Endothelial cell of umbilical vein (primary cell): ENCODE measurements at regions not wholly inside any gene's neighbourhood (a gene's known extent, or its start where the extent isn't known, plus 50 kb on each side); places are given as distances from the start of the nearest gene placed in this dataset.

Experiments
- BruUV-seq: library from RNA; stranded (reverse); fragments of 400-500 nt; replicated peaks from 2 replicates; lab custom pipeline; 2021; lab: Mats Ljungman, UMichigan
- CTCF ChIA-PET: fragments of 300-600, 350-600 bp; sonication (Branson Sonifier 250); formaldehyde crosslinking; loops from one replicate; lab custom pipeline; 2021; ENCODE audit warnings: antibody characterized with exemption, inconsistent platforms; lab: Charles Lee
- POLR2A ChIA-PET: fragments of 300-600, 350-600 bp; sonication (Branson Sonifier 250); formaldehyde crosslinking; loops from one replicate; lab custom pipeline; 2021; ENCODE audit warnings: antibody characterized with exemption, inconsistent platforms; lab: Charles Lee
- DNase-seq: peaks from one replicate; pipeline ENCODE4 v3.0.0-alpha.2; 2011; ENCODE audit warnings: low read depth, low spot score
- FAIRE-seq: peaks from 2 replicates; lab custom pipeline; 2011; peaks lifted over from hg19 to GRCh38; lab: Jason Lieb, UNC
- H2AFZ ChIP-seq: 2 replicates; pipeline ENCODE4 v1.6.0; 2012; ENCODE audit warnings: low read depth, low read length, control low read depth, inconsistent platforms
- H3K27ac ChIP-seq: 2 replicates; pipeline ENCODE4 v1.5.1; 2011; ENCODE audit warnings: low read depth, mild to moderate bottlenecking, control low read depth, low read length, moderate library complexity; ENCODE audit not compliant: insufficient read depth
- H3K27me3 ChIP-seq, 2 experiments: 2 replicates each; pipeline versions ENCODE4 v1.6.0 to v1.6.1; 2011; ENCODE audit warnings: low read length in 2 of 2, mixed read lengths in 1 of 2; ENCODE audit not compliant: control insufficient read depth in 2 of 2, insufficient read depth in 2 of 2
- H3K36me3 ChIP-seq, 2 experiments: 2 replicates in 1 of 2; 3 replicates in 1 of 2; pipeline ENCODE4 v1.5.1; 2011; ENCODE audit warnings: low read length in 2 of 2, mild to moderate bottlenecking in 1 of 2, moderate library complexity in 1 of 2; ENCODE audit not compliant: control insufficient read depth in 2 of 2, insufficient read depth in 2 of 2; ENCODE audit errors: extremely low read depth in 1 of 2
- H3K4me1 ChIP-seq: 3 replicates; pipeline ENCODE4 v1.5.1; 2011; ENCODE audit warnings: mild to moderate bottlenecking, low read length; ENCODE audit not compliant: control insufficient read depth, insufficient read depth; ENCODE audit errors: extremely low read depth
- H3K4me2 ChIP-seq: 2 replicates; pipeline ENCODE4 v1.6.1; 2011; ENCODE audit warnings: low read length, control low read depth, mixed read lengths; ENCODE audit not compliant: insufficient read depth
- H3K4me3 ChIP-seq, 3 experiments: fragments of 200-600 bp in 1 of 3; sonication (generic), shearing (Covaris generic) in 1 of 3; replicated peaks in 1 of 3; 2 replicates each; pipeline ENCODE4 v1.5.1; 2011 to 2016; ENCODE audit warnings: control low read depth in 3 of 3, low read length in 3 of 3, mild to moderate bottlenecking in 2 of 3, inconsistent platforms in 1 of 3, low read depth in 1 of 3, moderate library complexity in 1 of 3; ENCODE audit not compliant: insufficient read depth in 1 of 3
- H3K79me2 ChIP-seq: 2 replicates; pipeline ENCODE4 v1.6.0; 2012; ENCODE audit warnings: low read length, inconsistent platforms; ENCODE audit not compliant: control insufficient read depth, insufficient read depth
- H3K9ac ChIP-seq: replicated peaks from 2 replicates; pipeline ENCODE3; 2011; ENCODE audit warnings: low read length, control low read depth; ENCODE audit not compliant: insufficient read depth; ENCODE audit errors: extremely low read depth
- H3K9me1 ChIP-seq: replicated peaks from 3 replicates; pipeline ENCODE4 v1.6.0; 2011; ENCODE audit warnings: mild to moderate bottlenecking, low read length; ENCODE audit not compliant: control insufficient read depth, insufficient read depth; ENCODE audit errors: extremely low read depth
- H3K9me3 ChIP-seq: replicated peaks from 2 replicates; pipeline ENCODE4 v1.5.1; 2012; ENCODE audit warnings: low read length, inconsistent platforms; ENCODE audit not compliant: control insufficient read depth, insufficient read depth
- H4K20me1 ChIP-seq: replicated peaks from 2 replicates; pipeline ENCODE3; 2011; ENCODE audit warnings: mild to moderate bottlenecking, low read length; ENCODE audit not compliant: control insufficient read depth, insufficient read depth; ENCODE audit errors: extremely low read depth
- CTCF ChIP-seq, 2 donors: IDR thresholded peaks; 1 replicate in 1 of 2; 2 replicates in 1 of 2; pipeline ENCODE4 v1.5.1; 2011; ENCODE audit warnings: low read length in 2 of 2, mild to moderate bottlenecking in 2 of 2, moderate library complexity in 2 of 2, control low read depth in 1 of 2, inconsistent platforms in 1 of 2, low read depth in 1 of 2; ENCODE audit not compliant: insufficient read depth in 1 of 2; ENCODE audit errors: extremely low read depth in 1 of 2
- EZH2 ChIP-seq: IDR thresholded peaks from 2 replicates; pipeline ENCODE4 v1.6.1; 2012; ENCODE audit warnings: borderline replicate concordance, low read depth, mild to moderate bottlenecking, moderate library complexity, low read length, inconsistent platforms; ENCODE audit not compliant: severe bottlenecking
- FOS ChIP-seq: IDR thresholded peaks from 2 replicates; pipeline ENCODE4 v1.6.1; 2011; ENCODE audit warnings: mild to moderate bottlenecking, low read length, moderate library complexity, borderline replicate concordance; ENCODE audit not compliant: insufficient read depth
- MAX ChIP-seq: IDR thresholded peaks from 2 replicates; pipeline ENCODE4 v1.6.1; 2011; ENCODE audit not compliant: insufficient read depth, insufficient read length
- POLR2A ChIP-seq: IDR thresholded peaks from 2 replicates; pipeline ENCODE4 v1.6.1; 2012; ENCODE audit warnings: low read depth, mild to moderate bottlenecking, control low read depth, low read length
- POLR2AphosphoS5 ChIP-seq: IDR thresholded peaks from 2 replicates; pipeline ENCODE4 v1.6.1; 2012; ENCODE audit warnings: low read depth, mild to moderate bottlenecking, control low read depth, low read length, moderate library complexity; ENCODE audit not compliant: insufficient read depth
- dilution Hi-C: fragments of 300-500 bp; cut with MboI; formaldehyde crosslinking; loops from one replicate; pipeline ENCODE4 v1.15.0; 2019; ENCODE audit warnings: low sequenced_read_pairs; ENCODE audit not compliant: extremely low pct_ligation_motif_present
- intact Hi-C: fragments of 100-400 bp; cut with micrococcal nuclease; formaldehyde crosslinking; loops from one replicate; pipeline ENCODE4 v1.10.0; 2022

GRCh38 chr2:160614391-160614790 is 120.8 kb upstream of the RBMS1 start:
- H3K4me2 ChIP-seq = no peak overlapping the region
- BruUV-seq = no TSS peak
- POLR2A ChIA-PET = no interaction called here

More at GRCh38 chr2:160614391-160614790, 120.8 kb upstream of the RBMS1 start:
- H3K9ac ChIP-seq = no peak overlapping the region
- no peaks in the 10 kb centered on the region for H3K27me3 ChIP-seq
- H3K9me1 ChIP-seq = no peaks in the 10 kb centered on the region
- no peaks in the 10 kb centered on the region for H3K9me3 ChIP-seq
- no peaks in the 10 kb centered on the region for H4K20me1 ChIP-seq
- dilution Hi-C loops (no loop called here), intact Hi-C loops (no loop called here)
- FAIRE-seq (no peak), DNase-seq (no peak)
- peaks cover 17% of the 10 kb centered on the region for H3K4me1 ChIP-seq
- CTCF ChIA-PET = no interaction called here
- H3K79me2 ChIP-seq = no peaks in the 10 kb centered on the region
- TF ChIP-seq POLR2AphosphoS5 (no peak), FOS (no peak), POLR2A (no peak), CTCF (IDR thresholded peaks at IDR 0.05; ENCODE audit: extremely low read depth in 1 of 2, insufficient read depth in 1 of 2, low read depth in 1 of 2, low read length in 2 of 2) (no peak), MAX (no peak), EZH2 (no peak)
- H3K36me3 ChIP-seq = no peaks in the 10 kb centered on the region
- H2AFZ ChIP-seq = no peak overlapping the region
- no peak overlapping the region for H3K27ac ChIP-seq
- H3K4me3 ChIP-seq = no peak overlapping the region
